OCI-LY1 (cell line): ENCODE measurements at regions not wholly inside any gene's neighbourhood (a gene's known extent, or its start where the extent isn't known, plus 50 kb on each side); places are given as distances from the start of the nearest gene placed in this dataset.

ENCODE experiments used
- H2AFZ ChIP-seq: fragments of 200-600 bp; sonication (generic), shearing (Covaris generic); 2 replicates; pipeline ENCODE4 v1.6.0; 2014; ENCODE audit warnings: antibody characterized with exemption, mild to moderate bottlenecking, low read length
- H3F3A ChIP-seq: fragments of 200-600 bp; sonication (generic), shearing (Covaris generic); 2 replicates; pipeline ENCODE4 v1.6.0; 2014; ENCODE audit warnings: mild to moderate bottlenecking, antibody characterized with exemption, low read length, moderate library complexity; ENCODE audit not compliant: insufficient read depth
- H3K27ac ChIP-seq: fragments of 200-600 bp; sonication (generic); 2 replicates; pipeline ENCODE4 v1.5.1; 2014; ENCODE audit warnings: low read length, mixed run types, mild to moderate bottlenecking, low read depth; ENCODE audit not compliant: poor library complexity, severe bottlenecking
- H3K27me3 ChIP-seq: fragments of 200-600 bp; sonication (generic); 2 replicates; pipeline ENCODE4 v1.6.0; 2014; ENCODE audit warnings: antibody characterized with exemption, mild to moderate bottlenecking, low read length, moderate library complexity; ENCODE audit not compliant: insufficient read depth
- H3K36me3 ChIP-seq: fragments of 200-600 bp; sonication (generic); 2 replicates; pipeline ENCODE4 v1.6.1; 2014; ENCODE audit warnings: mild to moderate bottlenecking, antibody characterized with exemption, low read length, moderate library complexity, mixed read lengths; ENCODE audit not compliant: insufficient read depth
- H3K4me1 ChIP-seq: fragments of 200-600 bp; sonication (generic); 2 replicates; pipeline ENCODE4 v1.5.1; 2014; ENCODE audit warnings: mild to moderate bottlenecking, low read length, moderate library complexity; ENCODE audit not compliant: insufficient read depth, severe bottlenecking
- H3K4me2 ChIP-seq: fragments of 200-600 bp; sonication (generic), shearing (Covaris generic); 2 replicates; pipeline ENCODE4 v1.6.1; 2014; ENCODE audit warnings: low read length
- H3K4me3 ChIP-seq: fragments of 200-600 bp; sonication (generic); 2 replicates; pipeline ENCODE4 v1.5.1; 2014; ENCODE audit warnings: low read length, low read depth, mild to moderate bottlenecking, mixed read lengths; ENCODE audit not compliant: poor library complexity, severe bottlenecking
- H3K79me2 ChIP-seq: fragments of 200-600 bp; shearing (Covaris generic); 2 replicates; pipeline ENCODE4 v1.6.1; 2016; ENCODE audit warnings: mixed run types, low read length, mixed read lengths; ENCODE audit not compliant: insufficient read depth
- H3K9ac ChIP-seq: fragments of 200-600 bp; sonication (generic), shearing (Covaris generic); 2 replicates; pipeline ENCODE4 v1.6.1; 2014; ENCODE audit warnings: mild to moderate bottlenecking, low read length, mixed read lengths
- H3K9me2 ChIP-seq: fragments of 200-600 bp; sonication (generic), shearing (Covaris generic); 2 replicates; pipeline ENCODE4 v1.6.1; 2014; ENCODE audit warnings: low read depth, mild to moderate bottlenecking, low read length, mixed read lengths
- H3K9me3 ChIP-seq: fragments of 200-600 bp; shearing (Covaris generic); 2 replicates; pipeline ENCODE4 v1.6.1; 2014; ENCODE audit warnings: low read length, mixed read lengths
- H4K20me1 ChIP-seq: fragments of 200-600 bp; sonication (generic), shearing (Covaris generic); 2 replicates; pipeline ENCODE4 v1.6.0; 2016; ENCODE audit warnings: mild to moderate bottlenecking, low read length; ENCODE audit not compliant: insufficient read depth
- EZH2 ChIP-seq: fragments of 200-600 bp; sonication (generic), shearing (Covaris generic); IDR thresholded peaks from 2 replicates; pipeline ENCODE4 v1.8.0; 2017; ENCODE audit warnings: borderline replicate concordance, mixed run types, mild to moderate bottlenecking, antibody characterized with exemption, low read length, moderate library complexity, mixed read lengths
- TF ChIP-seq, protein P1 (sequence below): fragments of 200-600 bp; sonication (generic), shearing (Covaris generic); IDR thresholded peaks from 2 replicates; pipeline ENCODE4 v1.5.1; 2017; ENCODE audit warnings: mild to moderate bottlenecking, antibody characterized with exemption, low read length, moderate library complexity, mixed read lengths

DNA sequence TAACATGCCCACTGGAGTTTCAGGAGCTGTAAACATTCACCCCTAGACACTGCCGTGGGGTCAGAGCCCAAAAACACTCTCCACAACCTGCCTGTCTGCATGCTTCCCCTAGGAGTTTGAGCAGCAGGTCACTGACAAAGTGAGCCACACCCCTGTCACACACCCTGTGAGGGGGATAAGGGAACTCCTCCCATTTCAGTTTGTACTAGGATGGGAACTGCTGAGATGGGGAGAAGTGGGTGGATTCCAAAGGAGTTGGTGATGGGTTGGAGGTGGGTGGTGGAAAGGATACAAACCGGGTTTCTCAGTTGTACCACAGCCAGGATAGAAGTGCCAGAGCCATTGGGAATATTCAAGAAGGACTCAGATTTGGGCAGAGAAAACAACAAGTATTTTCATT is 140.2 kb downstream of the MIS18A start:
- Histone ChIP-seq H4K20me1 (no peaks in the 10 kb centered on the region), H3F3A (no peaks in the 10 kb centered on the region), H3K4me1 (no peaks in the 10 kb centered on the region), H3K36me3 (no peaks in the 10 kb centered on the region), H3K9me2 (no peaks in the 10 kb centered on the region), H3K4me3 (no peak overlapping the region), H3K4me2 (no peak overlapping the region), H3K79me2 (no peaks in the 10 kb centered on the region), H3K27ac (no peak overlapping the region), H3K27me3 (no peaks in the 10 kb centered on the region), H3K9me3 (no peaks in the 10 kb centered on the region), H2AFZ (no peak overlapping the region), H3K9ac (no peak overlapping the region)
- TF ChIP-seq, protein P1, sequence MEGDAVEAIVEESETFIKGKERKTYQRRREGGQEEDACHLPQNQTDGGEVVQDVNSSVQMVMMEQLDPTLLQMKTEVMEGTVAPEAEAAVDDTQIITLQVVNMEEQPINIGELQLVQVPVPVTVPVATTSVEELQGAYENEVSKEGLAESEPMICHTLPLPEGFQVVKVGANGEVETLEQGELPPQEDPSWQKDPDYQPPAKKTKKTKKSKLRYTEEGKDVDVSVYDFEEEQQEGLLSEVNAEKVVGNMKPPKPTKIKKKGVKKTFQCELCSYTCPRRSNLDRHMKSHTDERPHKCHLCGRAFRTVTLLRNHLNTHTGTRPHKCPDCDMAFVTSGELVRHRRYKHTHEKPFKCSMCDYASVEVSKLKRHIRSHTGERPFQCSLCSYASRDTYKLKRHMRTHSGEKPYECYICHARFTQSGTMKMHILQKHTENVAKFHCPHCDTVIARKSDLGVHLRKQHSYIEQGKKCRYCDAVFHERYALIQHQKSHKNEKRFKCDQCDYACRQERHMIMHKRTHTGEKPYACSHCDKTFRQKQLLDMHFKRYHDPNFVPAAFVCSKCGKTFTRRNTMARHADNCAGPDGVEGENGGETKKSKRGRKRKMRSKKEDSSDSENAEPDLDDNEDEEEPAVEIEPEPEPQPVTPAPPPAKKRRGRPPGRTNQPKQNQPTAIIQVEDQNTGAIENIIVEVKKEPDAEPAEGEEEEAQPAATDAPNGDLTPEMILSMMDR: no peak
- TF ChIP-seq EZH2: no peak

DNA sequence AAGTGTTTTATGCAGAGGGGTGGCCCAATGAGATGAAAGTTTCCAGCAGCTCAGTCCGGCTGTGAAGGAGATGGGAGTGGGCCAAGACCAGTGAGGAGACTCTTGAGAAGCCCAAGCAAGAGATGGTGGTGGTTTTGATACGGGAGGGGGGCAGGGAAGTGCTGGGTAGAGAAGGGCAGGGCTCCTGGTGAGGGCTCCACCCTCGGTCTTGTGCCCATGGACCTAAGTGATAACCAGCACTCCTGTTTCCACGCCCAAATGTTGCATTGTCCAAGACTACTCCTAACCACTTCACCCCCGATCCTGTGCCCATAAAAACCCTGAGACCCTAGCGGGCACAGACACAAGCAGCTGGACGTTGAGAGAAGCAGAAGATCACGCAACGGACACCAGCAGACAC is 140.9 kb downstream of the MIS18A start:
- Histone ChIP-seq H3K27me3 (no peaks in the 10 kb centered on the region), H3K9me2 (no peaks in the 10 kb centered on the region), H3K4me2 (no peak overlapping the region), H3K4me1 (no peaks in the 10 kb centered on the region), H3K27ac (no peak overlapping the region), H3K9ac (no peak overlapping the region), H3F3A (no peaks in the 10 kb centered on the region), H4K20me1 (no peaks in the 10 kb centered on the region), H3K9me3 (no peaks in the 10 kb centered on the region), H3K36me3 (no peaks in the 10 kb centered on the region), H3K79me2 (no peaks in the 10 kb centered on the region), H3K4me3 (no peak overlapping the region), H2AFZ (no peak overlapping the region)
- no peak for TF ChIP-seq EZH2

DNA sequence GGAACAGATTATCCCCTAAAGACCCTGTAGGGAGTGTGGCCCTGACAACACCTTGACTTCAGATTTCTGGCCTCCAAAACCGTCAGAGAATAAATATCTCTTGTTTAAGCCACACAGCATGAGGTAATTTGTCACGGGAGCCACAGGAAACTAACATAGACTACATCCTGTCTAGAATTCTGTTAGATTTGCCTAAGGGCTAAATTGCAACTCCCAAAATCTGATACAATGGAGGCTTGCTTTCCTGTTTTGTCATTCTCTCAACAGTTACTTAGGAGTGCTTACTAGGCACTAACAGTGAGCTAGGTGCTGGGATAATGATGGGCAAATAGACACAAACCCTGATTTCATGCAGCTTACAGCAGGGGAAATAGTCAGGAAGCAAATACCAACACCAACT is 141.6 kb downstream of the MIS18A start:
- Histone ChIP-seq H3K9ac (no peak overlapping the region), H3K27me3 (no peaks in the 10 kb centered on the region), H3K27ac (no peak overlapping the region), H3K4me1 (no peaks in the 10 kb centered on the region), H3F3A (no peaks in the 10 kb centered on the region), H3K36me3 (no peaks in the 10 kb centered on the region), H3K9me2 (no peaks in the 10 kb centered on the region), H3K4me2 (no peak overlapping the region), H4K20me1 (no peaks in the 10 kb centered on the region), H3K4me3 (no peak overlapping the region), H3K79me2 (no peaks in the 10 kb centered on the region), H3K9me3 (no peaks in the 10 kb centered on the region), H2AFZ (no peak overlapping the region)
- TF ChIP-seq EZH2: no peak
- TF ChIP-seq, protein P1: no peak

DNA sequence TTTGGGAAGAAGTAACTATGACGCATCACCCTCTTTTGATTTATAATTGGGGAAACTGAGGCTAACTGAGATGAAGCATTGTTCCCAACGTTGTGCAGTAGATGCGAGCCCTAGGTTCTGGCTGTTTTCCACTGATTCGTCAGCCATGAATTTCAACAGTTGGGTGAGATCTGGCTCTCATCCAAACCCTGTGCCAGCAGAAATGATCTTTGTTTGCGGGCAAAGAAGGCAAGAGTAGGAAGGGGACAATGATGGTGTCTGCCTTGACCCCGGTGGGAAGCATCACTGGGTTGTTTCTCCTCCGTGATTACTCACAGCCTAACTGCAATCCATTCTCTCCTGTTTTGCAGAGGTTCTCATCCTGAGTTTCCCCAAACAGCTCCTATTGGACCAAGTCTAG is 142.3 kb downstream of the MIS18A start:
- no peaks in the 10 kb centered on the region for H4K20me1 ChIP-seq
- no peaks in the 10 kb centered on the region for H3K4me1 ChIP-seq
- H3K4me3 ChIP-seq: no peak overlapping the region
- no peak overlapping the region for H2AFZ ChIP-seq
- no peaks in the 10 kb centered on the region for H3K9me3 ChIP-seq
- H3K27me3 ChIP-seq: no peaks in the 10 kb centered on the region; the same call in 1 of the 2 replicates
- no peak overlapping the region for H3K9ac ChIP-seq
- no peaks in the 10 kb centered on the region for H3K36me3 ChIP-seq
- no peaks in the 10 kb centered on the region for H3F3A ChIP-seq
- no peak overlapping the region for H3K4me2 ChIP-seq
- no peaks in the 10 kb centered on the region for H3K79me2 ChIP-seq
- TF ChIP-seq, protein P1: no peak
- TF ChIP-seq EZH2: no peak
- no peak overlapping the region for H3K27ac ChIP-seq
- no peaks in the 10 kb centered on the region for H3K9me2 ChIP-seq
